ENCODE measurements at regions not wholly inside any gene's neighbourhood (a gene's known extent, or its start where the extent isn't known, plus 50 kb on each side); places are given as distances from the start of the nearest gene placed in this dataset.
"Not testable (repeated sequence)": the region's sequence is repeated elsewhere in the genome, so short reads cannot be mapped to it uniquely, and the experiment has no call there.

GRCh38 chr1:109857702-109858101 lies 52.9 kb upstream of the CSF1 start:
- not testable (repeated sequence) for DNase-seq (ENCODE audit: low spot score in 2 of 2); FAIRE-seq

GRCh38 chr1:109855986-109856385 lies 54.7 kb upstream of the CSF1 start:
- not testable (repeated sequence) for DNase-seq (ENCODE audit: low spot score in 2 of 2); FAIRE-seq

DNA sequence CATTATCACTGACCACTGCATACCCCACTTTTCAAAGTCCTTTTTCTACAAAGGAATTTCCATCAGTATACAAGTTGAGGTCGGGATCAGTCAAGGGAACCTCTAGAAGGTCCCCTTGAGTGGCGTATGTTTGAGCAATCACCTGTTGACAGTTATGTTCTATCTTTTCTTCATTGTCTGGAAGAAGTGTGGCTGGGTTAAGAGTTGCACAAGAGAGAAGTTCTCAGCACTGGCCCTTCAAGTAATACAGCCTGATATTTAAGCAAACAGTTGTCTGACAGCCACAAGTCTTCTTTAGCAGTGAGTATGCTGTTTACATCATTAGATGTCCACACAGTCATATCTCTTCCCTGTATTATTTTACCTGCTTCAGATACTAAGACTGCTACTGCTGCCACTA lies 56.7 kb upstream of the CSF1 start:
- DNase-seq (ENCODE audit: low spot score in 2 of 2); FAIRE-seq: not testable (repeated sequence)

DNA sequence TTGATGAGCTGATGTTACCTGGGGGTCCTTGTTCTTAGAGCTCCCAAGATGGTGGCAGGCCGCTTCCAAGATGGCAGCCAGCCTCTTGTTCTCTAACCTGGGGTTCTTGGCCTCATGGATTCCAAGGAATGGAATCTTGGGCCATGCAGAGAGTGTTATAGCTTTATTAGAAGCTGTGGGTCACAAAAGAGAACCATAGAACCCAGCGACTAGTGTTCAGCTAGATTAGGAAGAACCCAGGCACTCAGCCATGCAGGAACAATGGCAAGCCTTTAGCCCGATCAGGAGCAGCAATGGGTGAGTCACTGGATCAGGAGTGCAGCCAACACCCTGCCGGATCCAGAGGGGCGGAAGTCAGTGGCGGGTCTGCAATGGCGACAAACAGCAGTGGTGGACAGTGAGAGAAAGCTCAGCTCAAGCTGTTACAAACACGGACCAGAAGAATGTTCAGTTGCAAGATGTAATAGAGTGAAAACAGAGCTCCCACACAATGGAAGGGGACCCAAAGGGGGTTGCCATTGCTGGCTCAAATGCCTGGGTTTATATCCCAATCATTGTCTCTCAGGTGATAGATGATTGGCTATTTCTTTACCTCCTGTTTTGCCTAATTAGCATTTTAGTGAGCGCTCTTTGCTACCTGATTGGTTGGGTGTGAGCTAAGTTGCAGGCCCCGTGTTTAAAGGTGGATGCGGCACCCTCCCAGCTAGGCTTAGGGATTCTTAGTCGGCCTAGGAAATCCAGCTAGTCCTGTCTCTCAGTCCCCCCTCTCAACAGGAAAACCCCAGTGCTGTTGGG lies 58.2 kb upstream of the CSF1 start:
- DNase-seq (ENCODE audit: low spot score in 2 of 2); FAIRE-seq: not testable (repeated sequence)

GRCh38 chr1:109850827-109851226 lies 59.8 kb upstream of the CSF1 start:
- DNase-seq (ENCODE audit: low spot score in 2 of 2), result no peak

DNA sequence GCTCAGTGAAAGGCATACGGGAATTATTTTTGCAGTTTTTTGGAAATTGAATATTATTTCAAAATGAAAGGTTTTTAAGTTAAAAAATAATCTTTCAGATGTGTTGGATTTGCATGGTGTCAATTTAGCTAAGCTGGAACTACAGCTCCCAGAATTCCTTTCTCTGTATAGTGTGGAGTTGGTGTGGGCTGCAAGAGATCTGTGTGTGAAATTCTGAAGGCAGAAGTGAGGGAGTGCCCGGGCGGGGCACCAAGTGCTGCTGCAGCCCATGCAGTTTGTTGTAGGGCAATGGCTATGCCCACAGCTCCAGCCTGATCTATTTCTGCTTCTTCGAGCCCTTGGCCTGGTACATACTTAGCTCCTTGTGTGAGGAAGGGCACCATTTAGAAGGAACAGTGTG lies 60.5 kb upstream of the CSF1 start:
- FAIRE-seq (no peak), DNase-seq (ENCODE audit: low spot score in 2 of 2) (no peak)

More at GRCh38 chr1:109850827-109851226, 59.8 kb upstream of the CSF1 start:
- FAIRE-seq, result no peak

GRCh38 chr1:109849655-109850054 lies 61.0 kb upstream of the CSF1 start:
- DNase-seq (ENCODE audit: low spot score in 2 of 2) (no peak), FAIRE-seq (no peak)

GRCh38 chr1:109847251-109847650 lies 63.4 kb upstream of the CSF1 start:
- FAIRE-seq (no peak), DNase-seq (ENCODE audit: low spot score in 2 of 2) (no peak)

- no peak for FAIRE-seq
Observed at GRCh38 chr1:109846846-109847245, 63.8 kb upstream of the CSF1 start.

GRCh38 chr1:109846162-109846561 lies 64.5 kb upstream of the CSF1 start:
- DNase-seq (ENCODE audit: low spot score in 2 of 2) (no peak), FAIRE-seq (no peak)

More at GRCh38 chr1:109846846-109847245, 63.8 kb upstream of the CSF1 start:
- no peak for DNase-seq (ENCODE audit: low spot score in 2 of 2)

DNA sequence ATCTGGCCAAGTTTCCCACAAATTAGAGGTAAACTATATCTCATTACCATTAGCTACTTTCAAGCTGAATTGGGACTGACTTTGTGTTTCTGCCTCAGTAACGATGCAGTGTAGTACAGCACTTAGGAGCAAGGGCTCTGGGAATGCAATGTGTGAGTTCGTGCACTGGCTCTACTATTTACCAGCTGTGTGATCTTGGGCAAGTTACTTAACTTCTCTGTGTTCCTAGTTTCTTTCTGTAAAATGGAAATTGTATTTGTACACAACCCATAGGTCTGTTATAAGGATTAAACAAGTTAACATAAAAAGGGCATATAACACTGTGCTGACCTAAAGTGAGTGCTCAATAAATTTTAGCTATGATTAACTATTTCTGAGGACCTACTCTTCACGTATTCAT lies 65.0 kb upstream of the CSF1 start:
- FAIRE-seq, result no peak
- DNase-seq (ENCODE audit: low spot score in 2 of 2), result no peak

- DNase-seq (ENCODE audit: low spot score in 2 of 2) (no peak), FAIRE-seq (no peak)
Observed at GRCh38 chr1:109844609-109845008, 66.0 kb upstream of the CSF1 start.

DNA sequence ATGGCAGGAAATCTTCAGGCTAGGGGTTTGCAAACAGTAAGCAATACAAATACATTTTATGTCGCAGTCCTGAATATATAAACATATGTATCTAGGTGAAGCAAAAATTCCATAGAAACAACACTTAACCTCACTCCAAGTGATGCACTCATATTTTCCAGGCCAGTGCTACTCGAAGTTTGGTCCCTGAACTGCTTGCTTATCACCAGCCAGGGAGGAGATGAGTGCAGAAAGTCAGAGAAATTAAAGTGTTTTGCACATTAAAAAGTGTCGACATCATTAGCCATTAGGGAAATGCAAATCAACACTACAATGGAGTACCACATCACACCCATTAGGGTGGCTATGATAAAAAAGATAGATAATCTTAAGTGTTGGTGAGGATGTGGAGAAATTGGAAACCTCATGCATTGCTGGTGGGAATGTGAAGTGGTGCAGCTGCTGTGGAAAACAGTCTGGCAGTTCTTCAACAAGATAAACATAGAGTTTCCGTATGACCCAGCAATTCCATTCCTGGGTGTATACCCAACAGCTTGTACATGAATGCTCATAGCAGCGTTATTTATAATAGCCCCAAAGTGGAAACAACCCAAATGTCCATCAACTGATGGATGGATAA lies 70.5 kb upstream of the CSF1 start:
- FAIRE-seq (no peak), DNase-seq (ENCODE audit: low spot score in 2 of 2) (no peak)

DNA sequence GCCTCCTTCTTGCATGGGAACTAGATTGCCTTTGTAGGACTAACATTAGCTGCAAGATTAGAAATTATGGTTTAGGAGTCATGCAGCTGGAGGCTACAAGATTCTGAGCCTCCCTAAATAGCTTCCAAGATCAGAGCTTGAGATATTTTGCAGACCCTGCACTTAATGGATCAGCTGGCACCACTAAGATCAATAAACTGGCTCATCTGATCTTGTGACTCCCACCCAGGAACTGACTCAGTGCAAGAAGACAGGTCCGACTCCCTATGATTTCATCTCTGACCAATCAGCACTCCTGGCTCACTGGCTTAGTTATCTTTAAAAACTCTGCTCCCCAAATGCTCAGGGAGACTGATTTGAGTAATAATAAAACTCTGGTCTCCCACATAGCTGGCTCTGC lies 71.4 kb upstream of the CSF1 start:
- FAIRE-seq; DNase-seq (ENCODE audit: low spot score in 2 of 2): not testable (repeated sequence)

DNA sequence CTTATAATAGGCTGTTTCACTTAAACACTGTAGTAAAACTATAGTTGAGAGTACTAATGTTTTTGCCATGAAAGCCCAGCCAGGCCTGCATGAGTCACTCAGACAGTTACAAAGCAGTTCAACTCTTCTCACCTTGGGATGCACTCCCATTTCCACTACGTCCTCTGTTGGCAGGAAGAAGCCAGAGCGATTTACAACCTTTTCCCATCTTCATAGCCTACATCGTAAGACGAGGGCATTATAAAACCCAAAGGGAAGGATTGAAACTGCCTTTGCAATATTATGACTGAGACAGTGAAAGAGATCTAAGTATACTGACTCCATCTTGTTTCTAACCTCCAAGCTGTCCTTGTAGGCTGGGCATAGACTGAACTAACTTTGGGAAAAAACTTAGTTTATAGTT lies 71.8 kb upstream of the CSF1 start:
- FAIRE-seq, result no peak

DNA sequence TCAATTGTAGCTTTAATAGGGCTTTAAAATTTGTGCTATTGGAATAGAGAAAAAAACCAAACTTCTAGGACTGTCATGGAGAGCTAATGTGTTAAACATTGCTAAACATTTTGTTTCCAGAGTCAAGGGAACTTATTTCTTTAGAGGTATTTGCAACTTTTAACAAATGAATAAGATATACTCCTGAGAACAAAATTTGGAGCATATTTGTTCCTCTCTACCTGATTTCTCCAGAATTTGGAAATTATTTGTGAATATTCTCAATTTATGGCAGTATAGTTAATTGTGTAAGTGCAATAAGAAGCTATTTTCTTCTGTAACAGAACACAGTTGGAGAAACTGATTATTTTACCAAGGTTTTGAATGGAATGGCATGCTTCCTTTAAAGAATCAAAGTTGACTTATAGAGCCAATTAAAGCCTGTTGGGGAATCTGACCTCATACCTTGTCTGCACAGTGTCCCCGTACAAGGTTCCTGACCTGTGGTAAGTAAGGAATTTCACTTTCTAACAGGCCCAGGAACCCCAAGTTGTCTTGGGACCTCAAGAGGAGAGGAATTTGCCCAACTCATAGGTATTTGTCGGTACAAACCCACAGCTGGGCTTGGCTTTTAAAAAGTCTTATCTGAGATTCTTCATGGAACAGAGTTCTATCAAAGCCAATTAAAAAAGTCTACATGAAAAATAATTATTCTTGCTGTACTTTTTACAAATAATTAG lies 72.6 kb upstream of the CSF1 start:
- DNase-seq (ENCODE audit: low spot score in 2 of 2), result no peak
- FAIRE-seq, result no peak

More for the DNA sequence above, 71.8 kb upstream of the CSF1 start:
- no peak for DNase-seq (ENCODE audit: low spot score in 2 of 2)

DNA sequence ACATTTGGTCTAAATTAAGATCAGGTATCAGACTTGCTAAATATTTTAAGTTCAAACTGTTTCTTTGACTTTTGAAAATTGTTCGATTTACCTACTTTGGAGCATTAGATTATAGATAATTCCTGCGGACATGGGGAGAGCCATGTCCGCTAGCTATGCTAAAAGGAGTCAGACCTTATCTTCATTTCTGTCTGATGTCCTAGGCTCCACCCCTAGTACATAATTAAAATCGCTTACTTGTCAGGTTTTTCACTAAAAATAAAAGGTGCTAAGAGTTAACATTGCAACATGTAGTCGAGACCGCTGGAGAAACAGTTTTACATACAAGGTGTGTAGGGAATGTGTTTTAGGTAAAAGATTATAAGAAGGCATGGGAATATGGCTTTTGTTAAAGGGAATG lies 71.9 kb upstream of the EPS8L3 start:
- FAIRE-seq, result not testable (repeated sequence)

GRCh38 chr1:109834951-109835350 lies 71.2 kb upstream of the EPS8L3 start:
- no peak for FAIRE-seq

More for the DNA sequence above, 71.9 kb upstream of the EPS8L3 start:
- not testable (repeated sequence) for DNase-seq (ENCODE audit: low spot score in 2 of 2)

DNA sequence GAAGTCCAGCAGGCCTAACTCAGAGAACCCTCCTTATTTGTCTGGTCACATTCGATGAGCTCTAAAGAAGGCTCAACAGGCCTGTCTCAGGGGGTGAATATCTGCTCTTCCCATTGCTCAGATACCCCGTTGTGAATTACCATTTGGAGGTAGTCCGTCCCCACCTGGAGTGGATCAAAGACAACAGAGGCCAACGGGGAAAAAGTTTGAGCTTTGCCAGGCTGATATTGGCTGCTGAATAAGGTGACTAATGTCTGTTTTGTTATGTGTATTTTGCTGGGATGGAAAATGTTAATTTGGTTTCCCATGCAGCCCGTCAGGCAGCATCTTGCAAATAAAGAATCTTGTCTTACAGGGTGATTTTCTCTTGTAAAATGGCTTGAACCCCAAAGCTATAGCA lies 69.2 kb upstream of the EPS8L3 start:
- DNase-seq (ENCODE audit: low spot score in 2 of 2) (no peak), FAIRE-seq (no peak)

More at GRCh38 chr1:109834951-109835350, 71.2 kb upstream of the EPS8L3 start:
- no peak for DNase-seq (ENCODE audit: low spot score in 2 of 2)

DNA sequence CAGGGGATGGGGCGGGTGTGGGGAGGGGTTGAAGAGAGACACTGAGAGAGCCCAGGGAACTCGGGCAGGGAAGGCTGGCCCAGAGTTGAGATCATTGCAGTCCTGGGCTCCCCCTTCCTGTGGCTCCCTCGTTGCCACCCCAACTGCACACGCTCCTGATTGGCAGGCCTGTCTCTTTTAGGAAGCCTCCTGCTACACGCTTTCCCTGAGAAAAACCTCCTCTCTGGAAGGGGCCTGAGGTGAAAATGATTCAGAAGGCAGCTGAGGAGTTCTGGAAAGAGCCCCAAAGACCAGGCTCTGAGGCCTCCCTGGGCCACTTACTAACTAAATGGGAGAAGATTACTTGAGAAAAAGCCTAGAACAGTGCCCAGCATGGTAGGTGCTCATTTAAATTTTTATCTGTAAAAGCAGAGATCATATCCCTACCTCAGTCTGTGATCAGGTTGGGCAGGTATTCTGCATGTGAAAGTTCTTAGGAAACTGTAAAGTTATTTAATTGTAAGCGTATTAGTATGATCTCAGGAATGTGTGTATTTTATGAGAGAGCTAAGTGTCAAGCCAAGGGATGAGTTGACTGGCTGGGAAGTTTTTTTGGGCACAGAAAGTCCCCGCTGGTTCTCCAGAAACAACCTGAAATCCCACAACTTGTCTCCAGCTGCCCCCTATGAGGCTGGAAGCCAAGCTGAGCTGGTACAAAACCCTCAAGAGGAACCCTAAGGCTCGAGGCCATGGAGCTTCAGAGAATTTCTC lies 65.2 kb upstream of the EPS8L3 start:
- DNase-seq (ENCODE audit: low spot score in 2 of 2), result no peak
- FAIRE-seq, result no peak

Data from frontal cortex (tissue), 3 donors.